ENCODE measurements at regions not wholly inside any gene's neighbourhood (a gene's known extent, or its start where the extent isn't known, plus 50 kb on each side); places are given as distances from the start of the nearest gene placed in this dataset.

DNA sequence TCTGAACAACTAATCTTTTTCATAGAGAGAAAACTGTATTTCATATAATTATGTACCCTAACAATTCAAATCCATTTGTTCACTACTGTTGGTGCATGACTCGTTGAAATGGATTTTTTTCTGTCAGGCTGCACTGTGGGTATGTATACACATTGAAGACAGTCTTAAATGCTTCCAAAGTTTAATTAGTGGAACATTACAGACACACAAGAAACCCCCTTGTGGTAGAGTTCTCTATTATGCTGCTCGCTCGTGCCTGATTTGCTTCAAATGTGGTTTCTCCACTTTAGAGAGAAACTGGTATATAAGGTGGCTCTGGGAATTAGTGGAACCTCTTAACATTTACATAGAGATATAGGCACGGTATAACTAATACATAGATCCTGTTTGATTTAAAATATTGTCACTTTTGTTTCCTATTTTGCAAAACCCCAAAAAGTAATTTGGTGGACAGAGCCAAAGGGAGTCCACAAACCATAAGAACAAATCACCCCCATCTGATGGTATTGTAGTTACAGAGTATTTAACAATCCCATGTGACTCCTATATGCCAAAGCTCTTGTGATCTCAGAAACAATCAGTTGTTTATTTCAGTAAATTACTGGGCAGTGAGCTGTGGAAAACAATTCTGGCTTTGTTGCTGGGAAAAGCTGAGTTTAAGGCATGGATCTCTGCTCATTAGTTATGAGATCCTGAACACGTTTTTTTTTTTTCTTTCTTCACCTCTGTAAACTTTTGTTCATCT lies 159.5 kb downstream of the BRMS1L start:
- TF ChIP-seq, protein P1, sequence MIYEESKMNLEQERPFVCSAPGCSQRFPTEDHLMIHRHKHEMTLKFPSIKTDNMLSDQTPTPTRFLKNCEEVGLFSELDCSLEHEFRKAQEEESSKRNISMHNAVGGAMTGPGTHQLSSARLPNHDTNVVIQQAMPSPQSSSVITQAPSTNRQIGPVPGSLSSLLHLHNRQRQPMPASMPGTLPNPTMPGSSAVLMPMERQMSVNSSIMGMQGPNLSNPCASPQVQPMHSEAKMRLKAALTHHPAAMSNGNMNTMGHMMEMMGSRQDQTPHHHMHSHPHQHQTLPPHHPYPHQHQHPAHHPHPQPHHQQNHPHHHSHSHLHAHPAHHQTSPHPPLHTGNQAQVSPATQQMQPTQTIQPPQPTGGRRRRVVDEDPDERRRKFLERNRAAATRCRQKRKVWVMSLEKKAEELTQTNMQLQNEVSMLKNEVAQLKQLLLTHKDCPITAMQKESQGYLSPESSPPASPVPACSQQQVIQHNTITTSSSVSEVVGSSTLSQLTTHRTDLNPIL (CRISPR knock-in tag; IDR thresholded peaks at IDR 0.05; ENCODE audit: low read depth), result no peak
- TF ChIP-seq CSRNP3 (CRISPR knock-in tag; IDR thresholded peaks at IDR 0.05), result no peak
- no peak for TF ChIP-seq PATZ1 (CRISPR knock-in tag; IDR thresholded peaks at IDR 0.05; ENCODE audit: borderline replicate concordance)
- TF ChIP-seq TSHZ2 (CRISPR knock-in tag; IDR thresholded peaks at IDR 0.05), result no peak
- no peak for TF ChIP-seq ISL1 (CRISPR knock-in tag; IDR thresholded peaks at IDR 0.05)
- no peak for TF ChIP-seq POU6F1 (CRISPR knock-in tag; IDR thresholded peaks at IDR 0.05; ENCODE audit: borderline replicate concordance, low read depth)
- TF ChIP-seq OSR1 (CRISPR knock-in tag; IDR thresholded peaks at IDR 0.05), result no peak
